ENCODE measurements at regions not wholly inside any gene's neighbourhood (a gene's known extent, or its start where the extent isn't known, plus 50 kb on each side); places are given as distances from the start of the nearest gene placed in this dataset.
"Not testable (repeated sequence)": the region's sequence is repeated elsewhere in the genome, so short reads cannot be mapped to it uniquely, and the experiment has no call there.

GRCh38 chr2:3033315-3033714 lies 344.3 kb downstream of the EIPR1 start:
- Histone ChIP-seq H3K4me3 (ENCODE audit: low read length) (no peak overlapping the region), H3K9ac (ENCODE audit: low read length) (no peak overlapping the region), H3K27ac (ENCODE audit: low read depth, low read length) (no peak overlapping the region), H3K36me3 (ENCODE audit: control insufficient read depth, insufficient read depth, low read length) (no peaks in the 10 kb centered on the region), H3K27me3 (ENCODE audit: control insufficient read depth, insufficient read depth, low read length) (no peaks in the 10 kb centered on the region), H3K4me1 (ENCODE audit: control insufficient read depth, insufficient read depth, low read length) (no peaks in the 10 kb centered on the region)

- not testable (repeated sequence) for H3K27me3 ChIP-seq (ENCODE audit: control insufficient read depth, insufficient read depth, low read length); H3K36me3 ChIP-seq (ENCODE audit: control insufficient read depth, insufficient read depth, low read length); H3K4me3 ChIP-seq (ENCODE audit: low read length); H3K4me1 ChIP-seq (ENCODE audit: control insufficient read depth, insufficient read depth, low read length); H3K27ac ChIP-seq (ENCODE audit: low read depth, low read length); H3K9ac ChIP-seq (ENCODE audit: low read length)
Observed at GRCh38 chr2:3030791-3031190, 346.8 kb downstream of the EIPR1 start.

- Histone ChIP-seq H3K27me3 (ENCODE audit: control insufficient read depth, insufficient read depth, low read length) (no peaks in the 10 kb centered on the region), H3K9ac (ENCODE audit: low read length) (no peak overlapping the region), H3K27ac (ENCODE audit: low read depth, low read length) (no peak overlapping the region), H3K4me3 (ENCODE audit: low read length) (no peak overlapping the region), H3K36me3 (ENCODE audit: control insufficient read depth, insufficient read depth, low read length) (no peaks in the 10 kb centered on the region), H3K4me1 (ENCODE audit: control insufficient read depth, insufficient read depth, low read length) (no peaks in the 10 kb centered on the region)
Observed at GRCh38 chr2:3025984-3026383, 351.6 kb downstream of the EIPR1 start.

- no peaks in the 10 kb centered on the region for H3K36me3 ChIP-seq (ENCODE audit: control insufficient read depth, insufficient read depth, low read length)
- H3K27me3 ChIP-seq (ENCODE audit: control insufficient read depth, insufficient read depth, low read length) = no peaks in the 10 kb centered on the region
- H3K4me1 ChIP-seq (ENCODE audit: control insufficient read depth, insufficient read depth, low read length) = no peaks in the 10 kb centered on the region
- no peak overlapping the region for H3K9ac ChIP-seq (ENCODE audit: low read length)
- H3K4me3 ChIP-seq (ENCODE audit: low read length) = no peak overlapping the region
- H3K27ac ChIP-seq (ENCODE audit: low read depth, low read length) = no peak overlapping the region
Observed at GRCh38 chr2:3025261-3025660, 352.4 kb downstream of the EIPR1 start.

GRCh38 chr2:3024401-3024935 lies 353.1 kb downstream of the EIPR1 start:
- no peaks in the 10 kb centered on the region for H3K36me3 ChIP-seq (ENCODE audit: control insufficient read depth, insufficient read depth, low read length)
- no peaks in the 10 kb centered on the region for H3K27me3 ChIP-seq (ENCODE audit: control insufficient read depth, insufficient read depth, low read length)
- no peaks in the 10 kb centered on the region for H3K4me1 ChIP-seq (ENCODE audit: control insufficient read depth, insufficient read depth, low read length)
- no peak overlapping the region for H3K27ac ChIP-seq (ENCODE audit: low read depth, low read length)
- H3K4me3 ChIP-seq (ENCODE audit: low read length) = no peak overlapping the region
- no peak overlapping the region for H3K9ac ChIP-seq (ENCODE audit: low read length)

- no peak overlapping the region for H3K4me3 ChIP-seq (ENCODE audit: low read length)
- no peaks in the 10 kb centered on the region for H3K36me3 ChIP-seq (ENCODE audit: control insufficient read depth, insufficient read depth, low read length)
- no peaks in the 10 kb centered on the region for H3K4me1 ChIP-seq (ENCODE audit: control insufficient read depth, insufficient read depth, low read length)
- H3K27me3 ChIP-seq (ENCODE audit: control insufficient read depth, insufficient read depth, low read length) = no peaks in the 10 kb centered on the region
- no peak overlapping the region for H3K27ac ChIP-seq (ENCODE audit: low read depth, low read length)
- no peak overlapping the region for H3K9ac ChIP-seq (ENCODE audit: low read length)
Observed at GRCh38 chr2:3023531-3023930, 354.1 kb downstream of the EIPR1 start.

GRCh38 chr2:3022841-3023372 lies 354.7 kb downstream of the EIPR1 start:
- no peaks in the 10 kb centered on the region for H3K36me3 ChIP-seq (ENCODE audit: control insufficient read depth, insufficient read depth, low read length)
- H3K4me1 ChIP-seq (ENCODE audit: control insufficient read depth, insufficient read depth, low read length) = no peaks in the 10 kb centered on the region
- no peak overlapping the region for H3K9ac ChIP-seq (ENCODE audit: low read length)
- no peaks in the 10 kb centered on the region for H3K27me3 ChIP-seq (ENCODE audit: control insufficient read depth, insufficient read depth, low read length)
- H3K4me3 ChIP-seq (ENCODE audit: low read length) = no peak overlapping the region
- no peak overlapping the region for H3K27ac ChIP-seq (ENCODE audit: low read depth, low read length)

GRCh38 chr2:3021720-3022119 lies 355.9 kb downstream of the EIPR1 start:
- no peaks in the 10 kb centered on the region for H3K36me3 ChIP-seq (ENCODE audit: control insufficient read depth, insufficient read depth, low read length)
- no peak overlapping the region for H3K27ac ChIP-seq (ENCODE audit: low read depth, low read length)
- H3K4me1 ChIP-seq (ENCODE audit: control insufficient read depth, insufficient read depth, low read length) = no peaks in the 10 kb centered on the region
- no peaks in the 10 kb centered on the region for H3K27me3 ChIP-seq (ENCODE audit: control insufficient read depth, insufficient read depth, low read length)
- no peak overlapping the region for H3K9ac ChIP-seq (ENCODE audit: low read length)
- H3K4me3 ChIP-seq (ENCODE audit: low read length) = no peak overlapping the region

- Histone ChIP-seq H3K36me3 (ENCODE audit: control insufficient read depth, insufficient read depth, low read length) (no peaks in the 10 kb centered on the region), H3K27me3 (ENCODE audit: control insufficient read depth, insufficient read depth, low read length) (peaks cover 3% of the 10 kb centered on the region), H3K4me1 (ENCODE audit: control insufficient read depth, insufficient read depth, low read length) (no peaks in the 10 kb centered on the region), H3K27ac (ENCODE audit: low read depth, low read length) (no peak overlapping the region), H3K4me3 (ENCODE audit: low read length) (no peak overlapping the region), H3K9ac (ENCODE audit: low read length) (no peak overlapping the region)
Observed at GRCh38 chr2:3010001-3010400, 367.6 kb downstream of the EIPR1 start.

GRCh38 chr2:3009483-3009882 lies 368.1 kb downstream of the EIPR1 start:
- peaks cover 3% of the 10 kb centered on the region for H3K27me3 ChIP-seq (ENCODE audit: control insufficient read depth, insufficient read depth, low read length)
- H3K36me3 ChIP-seq (ENCODE audit: control insufficient read depth, insufficient read depth, low read length) = no peaks in the 10 kb centered on the region
- no peaks in the 10 kb centered on the region for H3K4me1 ChIP-seq (ENCODE audit: control insufficient read depth, insufficient read depth, low read length)

GRCh38 chr2:3009005-3009404 lies 368.6 kb downstream of the EIPR1 start:
- Histone ChIP-seq H3K27me3 (ENCODE audit: control insufficient read depth, insufficient read depth, low read length) (peaks cover 3% of the 10 kb centered on the region), H3K9ac (ENCODE audit: low read length) (no peak overlapping the region), H3K36me3 (ENCODE audit: control insufficient read depth, insufficient read depth, low read length) (no peaks in the 10 kb centered on the region), H3K4me3 (ENCODE audit: low read length) (no peak overlapping the region), H3K27ac (ENCODE audit: low read depth, low read length) (no peak overlapping the region), H3K4me1 (ENCODE audit: control insufficient read depth, insufficient read depth, low read length) (no peaks in the 10 kb centered on the region)

More at GRCh38 chr2:3009483-3009882, 368.1 kb downstream of the EIPR1 start:
- Histone ChIP-seq H3K9ac (ENCODE audit: low read length) (no peak overlapping the region), H3K4me3 (ENCODE audit: low read length) (no peak overlapping the region), H3K27ac (ENCODE audit: low read depth, low read length) (no peak overlapping the region)

GRCh38 chr2:3008561-3008960 lies 369.1 kb downstream of the EIPR1 start:
- H3K27ac ChIP-seq (ENCODE audit: low read depth, low read length) = no peak overlapping the region
- no peak overlapping the region for H3K9ac ChIP-seq (ENCODE audit: low read length)
- no peaks in the 10 kb centered on the region for H3K36me3 ChIP-seq (ENCODE audit: control insufficient read depth, insufficient read depth, low read length)
- H3K4me3 ChIP-seq (ENCODE audit: low read length) = no peak overlapping the region
- peaks cover 3% of the 10 kb centered on the region for H3K27me3 ChIP-seq (ENCODE audit: control insufficient read depth, insufficient read depth, low read length)
- no peaks in the 10 kb centered on the region for H3K4me1 ChIP-seq (ENCODE audit: control insufficient read depth, insufficient read depth, low read length)

- Histone ChIP-seq H3K36me3 (ENCODE audit: control insufficient read depth, insufficient read depth, low read length) (no peaks in the 10 kb centered on the region), H3K27ac (ENCODE audit: low read depth, low read length) (no peak overlapping the region), H3K4me3 (ENCODE audit: low read length) (no peak overlapping the region), H3K27me3 (ENCODE audit: control insufficient read depth, insufficient read depth, low read length) (peaks cover 3% of the 10 kb centered on the region), H3K9ac (ENCODE audit: low read length) (no peak overlapping the region), H3K4me1 (ENCODE audit: control insufficient read depth, insufficient read depth, low read length) (no peaks in the 10 kb centered on the region)
Observed at GRCh38 chr2:3007135-3007534, 370.5 kb downstream of the EIPR1 start.
